Liver (tissue), 8 donors: ENCODE measurements at regions not wholly inside any gene's neighbourhood (a gene's known extent, or its start where the extent isn't known, plus 50 kb on each side); places are given as distances from the start of the nearest gene placed in this dataset.

ENCODE experiments used
- DNase-seq: peaks from one replicate; pipeline ENCODE4 v3.0.0-alpha.2; 2017; ENCODE audit warnings: low spot score
- H3K27ac ChIP-seq, 2 donors: one replicate each; pipeline ENCODE4 v1.7.0; 2013; ENCODE audit warnings: inconsistent platforms in 2 of 2, low read length in 2 of 2, control low read depth in 1 of 2, low read depth in 1 of 2, mild to moderate bottlenecking in 1 of 2
- H3K27me3 ChIP-seq, 4 donors: one replicate each; pipeline versions ENCODE4 v1.6.1 to v1.7.0; 2013; ENCODE audit warnings: low read length in 3 of 4, inconsistent platforms in 1 of 4, mild to moderate bottlenecking in 1 of 4, moderate library complexity in 1 of 4; ENCODE audit not compliant: control insufficient read depth in 4 of 4, insufficient read depth in 4 of 4
- H3K36me3 ChIP-seq, 4 donors: one replicate each; pipeline versions ENCODE4 v1.6.1 to v1.7.0; 2013; ENCODE audit warnings: low read length in 3 of 4, mild to moderate bottlenecking in 3 of 4, low read depth in 1 of 4, moderate library complexity in 1 of 4; ENCODE audit not compliant: control insufficient read depth in 4 of 4, insufficient read depth in 3 of 4
- H3K4me1 ChIP-seq, 4 donors: one replicate each; pipeline versions ENCODE4 v1.6.1 to v1.7.0; 2013; ENCODE audit warnings: low read length in 3 of 4, mild to moderate bottlenecking in 3 of 4, moderate library complexity in 1 of 4; ENCODE audit not compliant: control insufficient read depth in 4 of 4, insufficient read depth in 4 of 4
- H3K4me3 ChIP-seq, 3 donors: one replicate each; pipeline versions ENCODE4 v1.6.1 to v1.7.0; 2013; ENCODE audit warnings: low read length in 3 of 3, control low read depth in 1 of 3, low read depth in 1 of 3, mild to moderate bottlenecking in 1 of 3
- H3K9ac ChIP-seq, 2 donors: one replicate each; pipeline ENCODE4 v1.7.0; 2013; ENCODE audit warnings: low read length in 2 of 2, mild to moderate bottlenecking in 2 of 2, moderate library complexity in 2 of 2, control low read depth in 1 of 2, low read depth in 1 of 2
- H3K9me3 ChIP-seq, 4 donors: one replicate each; pipeline versions ENCODE4 v1.6.1 to v1.7.0; 2013; ENCODE audit warnings: low read length in 3 of 4; ENCODE audit not compliant: control insufficient read depth in 4 of 4
- ATF3 ChIP-seq: IDR thresholded peaks from 2 replicates; pipeline ENCODE4 v1.6.1; 2016; ENCODE audit warnings: antibody characterized with exemption
- CTCF ChIP-seq: fragments of 150-350 bp; IDR thresholded peaks from 2 replicates; pipeline ENCODE4 v1.5.1; 2017; ENCODE audit warnings: improper control_type of control experiment, low read depth, low read length; ENCODE audit not compliant: missing input control
- EGR1 ChIP-seq, 2 donors: IDR thresholded peaks; 2 replicates each; pipeline ENCODE4 v1.6.1; 2016 to 2018; ENCODE audit warnings: antibody characterized with exemption in 2 of 2, low read depth in 2 of 2
- FOXA1 ChIP-seq: IDR thresholded peaks from 2 replicates; pipeline ENCODE4 v1.6.1; 2016; ENCODE audit warnings: antibody characterized with exemption
- FOXA2 ChIP-seq: IDR thresholded peaks from 2 replicates; pipeline ENCODE4 v1.6.1; 2016; ENCODE audit warnings: antibody characterized with exemption
- GABPA ChIP-seq, 2 donors: IDR thresholded peaks in 1 of 2; conservative IDR thresholded peaks in 1 of 2; 2 replicates each; pipeline ENCODE4 v1.6.1; 2016; ENCODE audit warnings: antibody characterized with exemption in 2 of 2, mild to moderate bottlenecking in 1 of 2, moderate library complexity in 1 of 2
- HNF4A ChIP-seq, 2 donors: conservative IDR thresholded peaks; 2 replicates each; pipeline ENCODE4 v1.6.1; 2016; ENCODE audit warnings: antibody characterized with exemption in 2 of 2, mild to moderate bottlenecking in 2 of 2
- HNF4G ChIP-seq: IDR thresholded peaks from 2 replicates; pipeline ENCODE4 v1.6.1; 2016; ENCODE audit warnings: antibody characterized with exemption
- JUND ChIP-seq, 2 donors: IDR thresholded peaks; 2 replicates each; pipeline ENCODE4 v1.6.1; 2016; ENCODE audit warnings: antibody characterized with exemption in 2 of 2
- MAX ChIP-seq: IDR thresholded peaks from 2 replicates; pipeline ENCODE4 v1.6.1; 2016; ENCODE audit warnings: antibody characterized with exemption
- NR2F2 ChIP-seq: IDR thresholded peaks from 2 replicates; pipeline ENCODE4 v1.6.1; 2016; ENCODE audit warnings: antibody characterized with exemption
- REST ChIP-seq: IDR thresholded peaks from 2 replicates; pipeline ENCODE4 v1.6.1; 2016; ENCODE audit warnings: antibody characterized with exemption, mild to moderate bottlenecking
- RXRA ChIP-seq, 2 donors: IDR thresholded peaks; 2 replicates each; pipeline ENCODE4 v1.6.1; 2017 to 2018; ENCODE audit warnings: antibody characterized with exemption in 2 of 2, mild to moderate bottlenecking in 1 of 2
- SP1 ChIP-seq: IDR thresholded peaks from 2 replicates; pipeline ENCODE4 v1.6.1; 2018; ENCODE audit warnings: antibody characterized with exemption, mild to moderate bottlenecking
- TAF1 ChIP-seq: conservative IDR thresholded peaks from 2 replicates; pipeline ENCODE4 v1.6.1; 2016; ENCODE audit warnings: antibody characterized with exemption, mild to moderate bottlenecking
- ZBTB33 ChIP-seq: IDR thresholded peaks from 2 replicates; pipeline ENCODE4 v1.6.1; 2016; ENCODE audit warnings: antibody characterized with exemption
- WGBS: extraction: QIAGEN DNeasy Blood & Tissue Kit; methylation state at CpG from one replicate; pipeline ENCODE4 v1.1.7; 2013; 5-methylcytosine and 5-hydroxymethylcytosine counted together
- donor health status: healthy.
- donor health status: healthy.
- donor health status: healthy.
- donor health status: healthy.
- donor health status: healthy.

GRCh38 chr1:87196110-87196827, 132.4 kb upstream of the LMO4 start (continued):
- TF ChIP-seq ZBTB33 = no peak
- no peak for TF ChIP-seq EGR1 (IDR thresholded peaks at IDR 0.05; ENCODE audit: low read depth in 2 of 2)
- TF ChIP-seq TAF1 = no peak
- TF ChIP-seq SP1 = no peak
- no peak for TF ChIP-seq FOXA2
- no peak for TF ChIP-seq FOXA1
- TF ChIP-seq RXRA (IDR thresholded peaks at IDR 0.05) = no peak
- TF ChIP-seq HNF4A (conservative IDR thresholded peaks at IDR 0.05) = no peak
- TF ChIP-seq GABPA (IDR thresholded peaks at IDR 0.05 in 1 of 2, conservative IDR thresholded peaks at IDR 0.05 in 1 of 2) = no peak

GRCh38 chr1:87197156-87197555, 131.5 kb upstream of the LMO4 start:
- peaks cover 0 to 3% (median under 1%) of the 10 kb centered on the region in 4 donors for H3K9me3 ChIP-seq
- no peak overlapping the region for H3K4me3 ChIP-seq
- H3K36me3 ChIP-seq = no peaks in the 10 kb centered on the region
- H3K27me3 ChIP-seq = peaks cover 0 to 4% (median 1%) of the 10 kb centered on the region in 4 donors
- no peak for DNase-seq
- H3K27ac ChIP-seq = no peak overlapping the region
- 58% methylated on average over 2 of the region's 2 CpGs for WGBS
- H3K9ac ChIP-seq = no peak overlapping the region
- TF ChIP-seq CTCF (no peak), GABPA (IDR thresholded peaks at IDR 0.05 in 1 of 2, conservative IDR thresholded peaks at IDR 0.05 in 1 of 2) (no peak), SP1 (no peak), TAF1 (no peak), NR2F2 (no peak), FOXA1 (no peak), EGR1 (IDR thresholded peaks at IDR 0.05; ENCODE audit: low read depth in 2 of 2) (no peak), HNF4A (conservative IDR thresholded peaks at IDR 0.05) (no peak), HNF4G (no peak), ATF3 (no peak), JUND (IDR thresholded peaks at IDR 0.05) (no peak), MAX (no peak), FOXA2 (no peak), REST (no peak)
- no peaks in the 10 kb centered on the region for H3K4me1 ChIP-seq
